Aorta (tissue), 5 donors: ENCODE measurements at regions not wholly inside any gene's neighbourhood (a gene's known extent, or its start where the extent isn't known, plus 50 kb on each side); places are given as distances from the start of the nearest gene placed in this dataset.
"Not testable (repeated sequence)": the region's sequence is repeated elsewhere in the genome, so short reads cannot be mapped to it uniquely, and the experiment has no call there.

Experiments
- ATAC-seq: fragments of 200-7000 bp; cut with Tn5 transposase; one replicate; pipeline ENCODE4 v1.9.1; 2022; ENCODE audit warnings: moderate library complexity; ENCODE audit not compliant: low FRiP score
- DNase-seq, 2 donors: peaks; one replicate each; pipeline ENCODE4 v3.0.0-alpha.2; 2020
- H3K27ac ChIP-seq, 2 donors: one replicate each; pipeline ENCODE4 v1.5.1; 2013; ENCODE audit warnings: low read length in 2 of 2, mild to moderate bottlenecking in 2 of 2, moderate library complexity in 2 of 2, control low read depth in 1 of 2, inconsistent platforms in 1 of 2, low read depth in 1 of 2
- H3K27me3 ChIP-seq, 2 donors: one replicate each; pipeline ENCODE4 v1.6.1; 2013; ENCODE audit warnings: control low read depth in 1 of 2, low read length in 1 of 2, mild to moderate bottlenecking in 1 of 2, moderate library complexity in 1 of 2; ENCODE audit not compliant: insufficient read depth in 2 of 2, control insufficient read depth in 1 of 2
- H3K36me3 ChIP-seq, 2 donors: one replicate each; pipeline ENCODE4 v1.6.1; 2013; ENCODE audit warnings: control low read depth in 1 of 2, low read length in 1 of 2, mild to moderate bottlenecking in 1 of 2; ENCODE audit not compliant: insufficient read depth in 2 of 2, control insufficient read depth in 1 of 2
- H3K4me1 ChIP-seq, 2 donors: one replicate each; pipeline ENCODE4 v1.6.1; 2013; ENCODE audit warnings: low read length in 2 of 2, control low read depth in 1 of 2, mild to moderate bottlenecking in 1 of 2, moderate library complexity in 1 of 2; ENCODE audit not compliant: insufficient read depth in 2 of 2, control insufficient read depth in 1 of 2
- H3K4me3 ChIP-seq, 2 donors: one replicate each; pipeline ENCODE4 v1.5.1; 2013; ENCODE audit warnings: low read length in 2 of 2, control low read depth in 1 of 2, mild to moderate bottlenecking in 1 of 2
- H3K9me3 ChIP-seq: one replicate; pipeline ENCODE4 v1.6.1; 2013; ENCODE audit warnings: mild to moderate bottlenecking, low read length; ENCODE audit not compliant: control insufficient read depth
- WGBS, 2 donors: extraction: QIAGEN DNeasy Blood & Tissue Kit; methylation state at CpG; one replicate each; pipeline ENCODE4 v1.1.7; 2013; 5-methylcytosine and 5-hydroxymethylcytosine counted together
- intact Hi-C, 2 donors: fragments of 100-400 bp; cut with DNase I; formaldehyde crosslinking; loops; one replicate each; pipeline versions ENCODE4 v1.14.2 to v1.15.0; 2022
- donor health status: healthy with polysubstance abuse.
- donor health status: Bipolar disorder and iron deficiency.
- donor health status: DM: no; HTN: no; CAD: no.
- donor health status: DM: no; HTN: no; CAD: no.
- donor health status: DM: yes; HTN: yes; CAD: no.

- WGBS, 2 donors = 19 to 27% methylated on average over 4 of the region's 4 CpGs
- DNase-seq (no peak), ATAC-seq (no peak)
- Histone ChIP-seq H3K36me3 (no peaks in the 10 kb centered on the region), H3K4me3 (no peak overlapping the region), H3K27me3 (no peaks in the 10 kb centered on the region), H3K9me3 (no peaks in the 10 kb centered on the region), H3K4me1 (peaks cover 1 to 9% of the 10 kb centered on the region in 2 donors), H3K27ac (peak overlapping the region in 1 of 2 donors; percentile 1)
- intact Hi-C loops = loop anchor here in 1 of 2 donors (10.0 kb wide), 1 partner anchor 162 kb away; the partner anchor contains the start of gene SPRY1
Observed at GRCh38 chr4:123233136-123233768, 163.3 kb upstream of the SPRY1 start.

GRCh38 chr4:123234955-123235354, 161.6 kb upstream of the SPRY1 start:
- no peak overlapping the region for H3K4me3 ChIP-seq
- intact Hi-C loops = loop anchor here in 1 of 2 donors (10.0 kb wide), 1 partner anchor 160 kb away; the partner anchor contains the start of gene SPRY1
- peaks cover 1 to 9% of the 10 kb centered on the region in 2 donors for H3K4me1 ChIP-seq
- DNase-seq = no peak
- H3K36me3 ChIP-seq = no peaks in the 10 kb centered on the region
- H3K27ac ChIP-seq = no peak overlapping the region
- no peak for ATAC-seq
- no peaks in the 10 kb centered on the region for H3K27me3 ChIP-seq
- no peaks in the 10 kb centered on the region for H3K9me3 ChIP-seq

- H3K4me3 ChIP-seq = no peak overlapping the region
- H3K36me3 ChIP-seq = no peaks in the 10 kb centered on the region
- WGBS, 2 donors = 30 to 38% methylated on average over 2 of the region's 2 CpGs
- peaks cover 1 to 9% of the 10 kb centered on the region in 2 donors for H3K4me1 ChIP-seq
- intact Hi-C loops = loop anchor here in 1 of 2 donors (10.0 kb wide), 1 partner anchor 159 kb away; the partner anchor contains the start of gene SPRY1
- DNase-seq (no peak), ATAC-seq (no peak)
- H3K27ac ChIP-seq = no peak overlapping the region
- no peaks in the 10 kb centered on the region for H3K9me3 ChIP-seq
- no peaks in the 10 kb centered on the region for H3K27me3 ChIP-seq
Observed at GRCh38 chr4:123235431-123235830, 161.2 kb upstream of the SPRY1 start.

GRCh38 chr4:123236606-123237005, 160.0 kb upstream of the SPRY1 start:
- H3K4me1 ChIP-seq = peaks cover 1 to 9% of the 10 kb centered on the region in 2 donors
- no peaks in the 10 kb centered on the region for H3K36me3 ChIP-seq
- intact Hi-C loops = loop anchor here in 1 of 2 donors (10.0 kb wide), 1 partner anchor 158 kb away; the partner anchor contains the start of gene SPRY1
- H3K27ac ChIP-seq = peak overlapping the region in 1 of 2 donors; percentile 19
- DNase-seq = no peak
- no peaks in the 10 kb centered on the region for H3K27me3 ChIP-seq
- WGBS, 2 donors = 89% methylated on average over 2 of the region's 2 CpGs
- no peaks in the 10 kb centered on the region for H3K9me3 ChIP-seq
- no peak overlapping the region for H3K4me3 ChIP-seq
- ATAC-seq = no peak

- H3K36me3 ChIP-seq, H3K4me3 ChIP-seq, H3K9me3 ChIP-seq, ATAC-seq, DNase-seq, H3K27me3 ChIP-seq, intact Hi-C loops, H3K27ac ChIP-seq, H3K4me1 ChIP-seq: not testable (repeated sequence)
- 97% methylated on average over 5 of the region's 5 CpGs for WGBS, 2 donors
Observed at GRCh38 chr4:123240286-123240685, 156.3 kb upstream of the SPRY1 start.

- intact Hi-C loops, H3K27ac ChIP-seq, H3K4me1 ChIP-seq, H3K4me3 ChIP-seq, DNase-seq, H3K36me3 ChIP-seq, ATAC-seq, H3K27me3 ChIP-seq, H3K9me3 ChIP-seq: not testable (repeated sequence)
- WGBS, 2 donors = 85 to 95% methylated on average over 3 of the region's 3 CpGs
Observed at GRCh38 chr4:123243220-123243619, 153.4 kb upstream of the SPRY1 start.

- H3K4me1 ChIP-seq = no peaks in the 10 kb centered on the region
- intact Hi-C loops = no loop called here
- 69 to 72% methylated on average over 6 of the region's 6 CpGs for WGBS, 2 donors
- H3K27me3 ChIP-seq = no peaks in the 10 kb centered on the region
- no peak overlapping the region for H3K27ac ChIP-seq
- ATAC-seq (peak; percentile 71), DNase-seq (peak in 1 of 2 donors; percentile 48)
- no peak overlapping the region for H3K4me3 ChIP-seq
- H3K36me3 ChIP-seq = no peaks in the 10 kb centered on the region
- H3K9me3 ChIP-seq = no peaks in the 10 kb centered on the region
Observed at GRCh38 chr4:123244137-123244536, 152.5 kb upstream of the SPRY1 start.

- no peak overlapping the region for H3K27ac ChIP-seq
- WGBS, 2 donors = 85 to 93% methylated on average over 4 of the region's 4 CpGs
- H3K4me3 ChIP-seq = no peak overlapping the region
- H3K27me3 ChIP-seq = no peaks in the 10 kb centered on the region
- intact Hi-C loops = no loop called here
- no peaks in the 10 kb centered on the region for H3K36me3 ChIP-seq
- H3K4me1 ChIP-seq = peaks cover 2% of the 10 kb centered on the region in 2 donors
- ATAC-seq (no peak), DNase-seq (no peak)
- H3K9me3 ChIP-seq = no peaks in the 10 kb centered on the region
Observed at GRCh38 chr4:123246085-123246484, 150.5 kb upstream of the SPRY1 start.

- Histone ChIP-seq H3K27me3 (no peaks in the 10 kb centered on the region), H3K36me3 (no peaks in the 10 kb centered on the region), H3K4me3 (no peak overlapping the region), H3K27ac (no peak overlapping the region), H3K4me1 (peaks cover 2% of the 10 kb centered on the region in 2 donors), H3K9me3 (no peaks in the 10 kb centered on the region)
- intact Hi-C loops = no loop called here
- DNase-seq = no peak
- WGBS, 2 donors = 84 to 95% methylated on average over 1 of the region's 1 CpG
- peak; percentile 61 for ATAC-seq
Observed at GRCh38 chr4:123248085-123248659, 148.4 kb upstream of the SPRY1 start.
